H9 (cell line): ENCODE measurements at regions not wholly inside any gene's neighbourhood (a gene's known extent, or its start where the extent isn't known, plus 50 kb on each side); places are given as distances from the start of the nearest gene placed in this dataset.

Experiments
- DNase-seq: peaks from one replicate; pipeline ENCODE4 v3.0.0-alpha.2; 2017
- H2AFZ ChIP-seq: one replicate; pipeline ENCODE4 v1.6.1; 2013; ENCODE audit warnings: mild to moderate bottlenecking, low read length, control low read depth, moderate library complexity
- H2AK5ac ChIP-seq: 2 replicates; pipeline ENCODE4 v1.6.1; 2013; ENCODE audit warnings: low read length, control low read depth, mixed read lengths; ENCODE audit not compliant: insufficient read length
- H2BK120ac ChIP-seq: one replicate; pipeline ENCODE4 v1.6.1; 2013; ENCODE audit warnings: low read depth, mild to moderate bottlenecking, low read length, control low read depth, inconsistent platforms; ENCODE audit not compliant: poor library complexity, severe bottlenecking
- H2BK12ac ChIP-seq: 2 replicates; pipeline ENCODE4 v1.6.1; 2013; ENCODE audit warnings: low read length, control low read depth, mixed read lengths, low read depth; ENCODE audit not compliant: insufficient read length
- H2BK15ac ChIP-seq: 2 replicates; pipeline ENCODE4 v1.6.1; 2013; ENCODE audit warnings: low read depth, low read length, control low read depth
- H2BK20ac ChIP-seq: one replicate; pipeline ENCODE4 v1.6.1; 2013; ENCODE audit warnings: low read depth, mild to moderate bottlenecking, low read length, control low read depth, inconsistent platforms; ENCODE audit not compliant: poor library complexity, severe bottlenecking
- H2BK5ac ChIP-seq: 2 replicates; pipeline ENCODE4 v1.6.1; 2013; ENCODE audit warnings: low read length, control low read depth, mixed read lengths; ENCODE audit not compliant: insufficient read length
- H3K14ac ChIP-seq: 2 replicates; pipeline ENCODE4 v1.6.1; 2013; ENCODE audit warnings: low read length, control low read depth; ENCODE audit not compliant: insufficient read depth
- H3K18ac ChIP-seq: 2 replicates; pipeline ENCODE4 v1.6.1; 2013; ENCODE audit warnings: low read depth, mild to moderate bottlenecking, mixed read lengths, low read length, control low read depth; ENCODE audit not compliant: insufficient read length
- H3K23ac ChIP-seq: 2 replicates; pipeline ENCODE4 v1.6.1; 2013; ENCODE audit warnings: low read length, control low read depth, mixed read lengths, low read depth; ENCODE audit not compliant: insufficient read length
- H3K23me2 ChIP-seq: 2 replicates; pipeline ENCODE4 v1.6.1; 2013; ENCODE audit warnings: low read depth, mild to moderate bottlenecking, mixed read lengths, low read length, control low read depth; ENCODE audit not compliant: insufficient read length, poor library complexity, severe bottlenecking
- H3K27ac ChIP-seq: 2 replicates; pipeline ENCODE4 v1.5.1; 2013; ENCODE audit warnings: low read length, control low read depth, mixed read lengths, low read depth; ENCODE audit not compliant: insufficient read length
- H3K27me3 ChIP-seq: 2 replicates; pipeline ENCODE4 v1.6.1; 2013; ENCODE audit warnings: low read length, control low read depth, inconsistent platforms; ENCODE audit not compliant: insufficient read depth
- H3K4ac ChIP-seq: 2 replicates; pipeline ENCODE4 v1.6.1; 2013; ENCODE audit warnings: low read depth, mild to moderate bottlenecking, control low read depth, inconsistent platforms, low read length, moderate library complexity
- H3K4me1 ChIP-seq: 2 replicates; pipeline ENCODE4 v1.6.1; 2013; ENCODE audit warnings: low read length, control low read depth, inconsistent platforms; ENCODE audit not compliant: insufficient read depth
- H3K4me2 ChIP-seq: 2 replicates; pipeline ENCODE4 v1.6.1; 2013; ENCODE audit warnings: low read length, control low read depth, mixed read lengths; ENCODE audit not compliant: insufficient read length, insufficient read depth
- H3K56ac ChIP-seq: 2 replicates; pipeline ENCODE4 v1.6.1; 2013; ENCODE audit warnings: low read depth, mild to moderate bottlenecking, mixed read lengths, low read length, control low read depth; ENCODE audit not compliant: insufficient read length
- H3K79me1 ChIP-seq: 2 replicates; pipeline ENCODE4 v1.6.1; 2013; ENCODE audit warnings: low read depth, mild to moderate bottlenecking, moderate library complexity, low read length, control low read depth, inconsistent platforms; ENCODE audit not compliant: insufficient read depth, poor library complexity, severe bottlenecking
- H3K79me2 ChIP-seq: 2 replicates; pipeline ENCODE4 v1.6.1; 2013; ENCODE audit warnings: low read length, control low read depth, inconsistent platforms; ENCODE audit not compliant: insufficient read depth
- H3K9ac ChIP-seq: 2 replicates; pipeline ENCODE4 v1.6.1; 2013; ENCODE audit warnings: low read length, control low read depth, mixed read lengths; ENCODE audit not compliant: insufficient read length; ENCODE audit errors: extremely low read depth
- H3K9me3 ChIP-seq: one replicate; pipeline ENCODE4 v1.6.1; 2013; ENCODE audit warnings: low read depth, low read length, inconsistent platforms; ENCODE audit not compliant: control insufficient read depth
- H3T11ph ChIP-seq: one replicate; pipeline ENCODE4 v1.6.1; 2013; ENCODE audit warnings: mild to moderate bottlenecking, low read length, control low read depth, inconsistent platforms
- H4K20me1 ChIP-seq: one replicate; pipeline ENCODE4 v1.6.1; 2013; ENCODE audit not compliant: control insufficient read depth, insufficient read length, insufficient read depth
- H4K5ac ChIP-seq: 2 replicates; pipeline ENCODE4 v1.6.1; 2013; ENCODE audit warnings: low read depth, mild to moderate bottlenecking, mixed read lengths, low read length, control low read depth; ENCODE audit not compliant: insufficient read length
- H4K8ac ChIP-seq: replicated peaks from 2 replicates; pipeline ENCODE4 v1.6.1; 2013; ENCODE audit warnings: low read length, control low read depth, mixed read lengths, low read depth; ENCODE audit not compliant: insufficient read length
- H4K91ac ChIP-seq: 2 replicates; pipeline ENCODE4 v1.6.1; 2013; ENCODE audit warnings: low read depth, mild to moderate bottlenecking, moderate library complexity, mixed read lengths, low read length, control low read depth; ENCODE audit not compliant: insufficient read length
- H3K27ac Mint-ChIP-seq, 3 experiments: 2 replicates in 2 of 3; 3 replicates in 1 of 3; pipeline ENCODE4 v1.8.0; 2020 to 2021; ENCODE audit warnings: mixed read lengths in 3 of 3, mild to moderate bottlenecking in 1 of 3, moderate library complexity in 1 of 3
- H3K27me3 Mint-ChIP-seq: 2 replicates; pipeline ENCODE4 v1.8.0; 2021; ENCODE audit warnings: low read depth, mild to moderate bottlenecking, moderate library complexity, mixed read lengths
- H3K36me3 Mint-ChIP-seq, 3 experiments: 2 replicates in 2 of 3; 3 replicates in 1 of 3; pipeline ENCODE4 v1.8.0; 2020 to 2021; ENCODE audit warnings: low read depth in 3 of 3, mixed read lengths in 3 of 3; ENCODE audit not compliant: insufficient read depth in 1 of 3
- H3K4me1 Mint-ChIP-seq, 2 experiments: 2 replicates each; pipeline ENCODE4 v1.8.0; 2020; ENCODE audit warnings: mixed read lengths in 2 of 2
- H3K4me3 Mint-ChIP-seq, 2 experiments: 2 replicates in 1 of 2; 3 replicates in 1 of 2; pipeline ENCODE4 v1.8.0; 2020 to 2021; ENCODE audit warnings: mild to moderate bottlenecking in 2 of 2, mixed read lengths in 2 of 2, moderate library complexity in 1 of 2
- H3K9me3 Mint-ChIP-seq, 2 experiments: 2 replicates in 1 of 2; 3 replicates in 1 of 2; pipeline ENCODE4 v1.8.0; 2020; ENCODE audit warnings: mild to moderate bottlenecking in 2 of 2, mixed read lengths in 2 of 2, moderate library complexity in 1 of 2
- CTCF ChIP-seq: fragments of 200-600 bp; sonication (generic); conservative IDR thresholded peaks from 3 replicates; pipeline ENCODE4 v1.8.0; 2021; ENCODE audit warnings: antibody characterized with exemption, mild to moderate bottlenecking
- WGBS: extraction: QIAGEN DNeasy Blood & Tissue Kit; methylation state at CpG from one replicate; pipeline ENCODE4 v1.1.7; 2013; ENCODE audit warnings: missing lambda C conversion rate, low lambda C conversion rate, mixed read lengths; ENCODE audit not compliant: insufficient read length; ENCODE audit errors: extremely low coverage; 5-methylcytosine and 5-hydroxymethylcytosine counted together

GRCh38 chr6:53987522-53987888 lies 123.7 kb upstream of the MLIP start:
- no peak overlapping the region for H3K4me2 ChIP-seq
- H2BK120ac ChIP-seq = no peak overlapping the region
- Mint-ChIP-seq H3K9me3 (no peaks in the 10 kb centered on the region; a peak in 1 of 5 replicates), H3K4me1 (peaks cover 18 to 23% of the 10 kb centered on the region in 2 experiments), H3K27ac (no peak overlapping the region; a peak in 1 of 7 replicates), H3K4me3 (no peak overlapping the region), H3K27me3 (no peaks in the 10 kb centered on the region), H3K36me3 (no peaks in the 10 kb centered on the region)
- WGBS = no CpG with 5 or more reads among the region's 4 CpGs
- H3K79me2 ChIP-seq = no peaks in the 10 kb centered on the region
- H3K9me3 ChIP-seq = no peaks in the 10 kb centered on the region
- H2BK15ac ChIP-seq = no peak overlapping the region
- H2AFZ ChIP-seq = no peak overlapping the region
- H3K79me1 ChIP-seq = no peaks in the 10 kb centered on the region
- no peak for TF ChIP-seq CTCF
- no peak overlapping the region for H3K56ac ChIP-seq
- H3K18ac ChIP-seq = no peak overlapping the region
- no peak overlapping the region for H3K23ac ChIP-seq
- H3K27me3 ChIP-seq = no peaks in the 10 kb centered on the region
- H3K9ac ChIP-seq = no peak overlapping the region
- H3K23me2 ChIP-seq = no peaks in the 10 kb centered on the region
- DNase-seq = no peak
- H3K27ac ChIP-seq = no peak overlapping the region
- no peak overlapping the region for H3K14ac ChIP-seq
- H2BK20ac ChIP-seq = no peak overlapping the region
- H2BK12ac ChIP-seq = no peak overlapping the region
- no peaks in the 10 kb centered on the region for H4K20me1 ChIP-seq
- no peak overlapping the region for H4K91ac ChIP-seq
- no peak overlapping the region for H4K5ac ChIP-seq
- no peak overlapping the region for H3T11ph ChIP-seq
- H4K8ac ChIP-seq = no peak overlapping the region
- no peak overlapping the region for H2AK5ac ChIP-seq
- H3K4ac ChIP-seq = no peak overlapping the region
- no peak overlapping the region for H2BK5ac ChIP-seq
- no peaks in the 10 kb centered on the region for H3K4me1 ChIP-seq
